Parathyroid adenoma (tissue), 2 donors: ENCODE measurements at regions not wholly inside any gene's neighbourhood (a gene's known extent, or its start where the extent isn't known, plus 50 kb on each side); places are given as distances from the start of the nearest gene placed in this dataset.

Experiments
- H2AFZ ChIP-seq: fragments of 300-600 bp; sonication (generic); one replicate; pipeline ENCODE4 v1.7.0; 2017; ENCODE audit warnings: antibody characterized with exemption, mild to moderate bottlenecking
- H3K27ac ChIP-seq: fragments of 300-600 bp; sonication (generic); one replicate; pipeline ENCODE4 v1.7.0; 2017
- H3K27me3 ChIP-seq: fragments of 300-600 bp; sonication (generic); one replicate; pipeline ENCODE4 v1.7.0; 2017; ENCODE audit warnings: low read length; ENCODE audit not compliant: control insufficient read depth, insufficient read depth
- H3K36me3 ChIP-seq: fragments of 300-600 bp; sonication (generic); one replicate; pipeline ENCODE4 v1.7.0; 2017; ENCODE audit warnings: low read length; ENCODE audit not compliant: control insufficient read depth, insufficient read depth
- H3K4me1 ChIP-seq: fragments of 300-600 bp; sonication (generic); one replicate; pipeline ENCODE4 v1.7.0; 2017; ENCODE audit warnings: control low read depth
- H3K4me2 ChIP-seq: fragments of 300-600 bp; sonication (generic); one replicate; pipeline ENCODE4 v1.7.0; 2017; ENCODE audit warnings: low read length
- H3K4me3 ChIP-seq: fragments of 300-600 bp; sonication (generic); one replicate; pipeline ENCODE4 v1.7.0; 2017; ENCODE audit warnings: low read depth, low read length
- H3K79me2 ChIP-seq: fragments of 300-600 bp; sonication (generic); one replicate; pipeline ENCODE4 v1.7.0; 2017; ENCODE audit warnings: control low read depth
- H3K9ac ChIP-seq: fragments of 300-600 bp; sonication (generic); one replicate; pipeline ENCODE4 v1.7.0; 2017; ENCODE audit warnings: mild to moderate bottlenecking
- H3K9me3 ChIP-seq: fragments of 300-600 bp; sonication (generic); one replicate; pipeline ENCODE4 v1.7.0; 2017; ENCODE audit warnings: low read length; ENCODE audit not compliant: control insufficient read depth
- TF ChIP-seq, protein P1 (sequence below): fragments of 300-600 bp; sonication (generic); IDR thresholded peaks from one replicate; pipeline ENCODE4 v1.7.0; 2017; ENCODE audit warnings: antibody characterized with exemption, mild to moderate bottlenecking
- donor health status: primary hyperparathyroidism.

DNA sequence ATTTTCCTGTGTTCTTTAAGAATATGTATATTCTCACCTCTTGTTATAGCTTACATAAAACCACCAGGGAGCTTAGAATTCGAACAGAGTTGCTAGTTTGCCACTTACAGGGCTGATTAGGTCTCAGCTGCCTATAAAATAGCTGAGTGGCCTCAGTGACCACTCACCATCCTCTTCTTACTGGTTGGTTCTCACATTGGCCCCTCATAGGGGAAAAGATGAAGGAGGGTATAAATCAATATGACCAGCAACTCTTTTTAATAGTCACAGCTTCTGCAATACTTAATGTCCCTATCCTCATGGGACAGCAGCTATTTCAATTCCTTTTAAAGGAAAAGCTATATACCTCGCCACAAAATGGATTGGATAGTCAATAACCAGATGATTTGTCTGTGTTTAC is 199.4 kb upstream of the CDH20 start:
- Histone ChIP-seq H3K9ac (no peak overlapping the region), H3K79me2 (no peaks in the 10 kb centered on the region), H2AFZ (no peak overlapping the region), H3K36me3 (no peaks in the 10 kb centered on the region), H3K4me3 (no peak overlapping the region), H3K9me3 (no peaks in the 10 kb centered on the region), H3K27ac (no peak overlapping the region), H3K4me2 (no peak overlapping the region), H3K27me3 (no peaks in the 10 kb centered on the region), H3K4me1 (no peaks in the 10 kb centered on the region)
- TF ChIP-seq, protein P1, sequence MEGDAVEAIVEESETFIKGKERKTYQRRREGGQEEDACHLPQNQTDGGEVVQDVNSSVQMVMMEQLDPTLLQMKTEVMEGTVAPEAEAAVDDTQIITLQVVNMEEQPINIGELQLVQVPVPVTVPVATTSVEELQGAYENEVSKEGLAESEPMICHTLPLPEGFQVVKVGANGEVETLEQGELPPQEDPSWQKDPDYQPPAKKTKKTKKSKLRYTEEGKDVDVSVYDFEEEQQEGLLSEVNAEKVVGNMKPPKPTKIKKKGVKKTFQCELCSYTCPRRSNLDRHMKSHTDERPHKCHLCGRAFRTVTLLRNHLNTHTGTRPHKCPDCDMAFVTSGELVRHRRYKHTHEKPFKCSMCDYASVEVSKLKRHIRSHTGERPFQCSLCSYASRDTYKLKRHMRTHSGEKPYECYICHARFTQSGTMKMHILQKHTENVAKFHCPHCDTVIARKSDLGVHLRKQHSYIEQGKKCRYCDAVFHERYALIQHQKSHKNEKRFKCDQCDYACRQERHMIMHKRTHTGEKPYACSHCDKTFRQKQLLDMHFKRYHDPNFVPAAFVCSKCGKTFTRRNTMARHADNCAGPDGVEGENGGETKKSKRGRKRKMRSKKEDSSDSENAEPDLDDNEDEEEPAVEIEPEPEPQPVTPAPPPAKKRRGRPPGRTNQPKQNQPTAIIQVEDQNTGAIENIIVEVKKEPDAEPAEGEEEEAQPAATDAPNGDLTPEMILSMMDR, result no peak

DNA sequence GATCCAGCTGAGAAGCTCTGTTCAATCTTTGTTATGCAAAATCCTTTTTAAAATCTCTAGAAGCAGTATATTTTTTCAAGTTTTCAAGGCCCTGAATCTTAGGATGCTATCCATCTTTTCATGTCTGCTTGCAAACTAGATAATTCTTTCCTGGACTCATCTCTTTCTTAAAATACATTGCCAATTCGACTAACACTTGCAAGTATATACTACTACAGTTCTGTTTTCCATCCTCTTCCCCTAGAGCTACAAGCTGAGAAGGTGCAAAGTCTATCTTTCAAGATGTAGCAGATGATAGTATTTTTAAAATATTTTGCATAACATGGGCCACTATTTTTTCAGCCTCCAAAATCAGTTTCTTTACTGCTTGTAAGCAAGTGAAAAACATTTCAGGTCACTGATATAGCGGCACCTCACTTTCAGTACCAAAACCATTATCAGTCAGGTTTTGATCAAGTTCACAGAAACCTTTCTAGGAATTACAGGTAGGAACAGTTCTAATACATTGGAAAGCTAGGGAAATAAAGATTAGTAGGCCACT is 196.4 kb upstream of the CDH20 start:
- Histone ChIP-seq H3K27ac (no peak overlapping the region), H3K4me3 (no peak overlapping the region), H3K4me2 (no peak overlapping the region), H3K4me1 (no peaks in the 10 kb centered on the region), H2AFZ (no peak overlapping the region), H3K9ac (no peak overlapping the region), H3K9me3 (no peaks in the 10 kb centered on the region), H3K79me2 (no peaks in the 10 kb centered on the region), H3K27me3 (no peaks in the 10 kb centered on the region), H3K36me3 (no peaks in the 10 kb centered on the region)
- TF ChIP-seq, protein P1, result no peak

DNA sequence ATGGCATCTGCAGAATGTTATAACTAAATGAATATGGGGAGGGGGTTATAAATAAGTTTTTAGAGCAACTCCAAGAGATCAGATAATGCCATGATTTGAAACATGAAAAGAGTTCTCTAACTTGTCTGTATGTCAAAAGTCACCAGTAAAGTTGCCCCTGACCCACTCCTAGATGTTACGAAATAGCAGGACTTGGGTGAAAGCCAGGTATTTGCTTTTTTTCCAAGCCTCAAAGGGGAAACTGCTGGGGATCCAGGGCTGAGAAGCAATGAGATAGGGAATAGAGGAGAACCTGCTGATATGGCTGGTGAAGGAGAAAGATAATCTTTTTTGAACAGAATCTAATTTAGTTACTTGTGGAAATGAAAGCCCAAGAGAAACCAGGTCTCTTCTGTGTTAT is 191.5 kb upstream of the CDH20 start:
- H3K79me2 ChIP-seq, result no peaks in the 10 kb centered on the region
- no peaks in the 10 kb centered on the region for H3K4me1 ChIP-seq
- H3K4me2 ChIP-seq, result no peak overlapping the region
- H3K9me3 ChIP-seq, result no peaks in the 10 kb centered on the region
- no peaks in the 10 kb centered on the region for H3K36me3 ChIP-seq
- no peak overlapping the region for H3K9ac ChIP-seq
- H3K27me3 ChIP-seq, result no peaks in the 10 kb centered on the region
- H2AFZ ChIP-seq, result no peak overlapping the region
- TF ChIP-seq, protein P1, result no peak
- no peak overlapping the region for H3K27ac ChIP-seq
- H3K4me3 ChIP-seq, result no peak overlapping the region

DNA sequence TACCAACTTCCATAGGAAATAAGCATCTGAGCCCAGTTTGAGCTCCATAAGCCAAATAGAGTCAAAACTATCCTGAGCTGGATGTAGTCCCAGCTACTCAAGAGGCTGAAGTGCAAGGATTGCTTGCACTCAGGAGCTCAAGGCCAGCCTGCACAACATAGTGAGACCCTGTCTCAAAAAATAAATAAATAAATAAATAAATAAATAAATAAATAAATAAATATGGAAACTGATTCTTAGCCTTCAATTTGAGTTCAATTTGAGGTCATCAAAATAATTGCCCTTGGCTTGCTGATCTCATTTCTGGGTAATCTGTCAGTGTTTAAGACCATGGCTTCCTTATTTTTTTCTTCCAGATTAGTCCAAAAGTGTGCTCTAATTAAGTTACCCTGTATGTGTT is 184.9 kb upstream of the CDH20 start:
- no peaks in the 10 kb centered on the region for H3K79me2 ChIP-seq
- no peaks in the 10 kb centered on the region for H3K36me3 ChIP-seq
- no peak overlapping the region for H3K4me3 ChIP-seq
- H3K9ac ChIP-seq, result no peak overlapping the region
- H3K4me2 ChIP-seq, result no peak overlapping the region
- no peaks in the 10 kb centered on the region for H3K27me3 ChIP-seq
- H3K4me1 ChIP-seq, result no peaks in the 10 kb centered on the region
- H2AFZ ChIP-seq, result no peak overlapping the region
- no peaks in the 10 kb centered on the region for H3K9me3 ChIP-seq
- TF ChIP-seq, protein P1, result no peak
- no peak overlapping the region for H3K27ac ChIP-seq

DNA sequence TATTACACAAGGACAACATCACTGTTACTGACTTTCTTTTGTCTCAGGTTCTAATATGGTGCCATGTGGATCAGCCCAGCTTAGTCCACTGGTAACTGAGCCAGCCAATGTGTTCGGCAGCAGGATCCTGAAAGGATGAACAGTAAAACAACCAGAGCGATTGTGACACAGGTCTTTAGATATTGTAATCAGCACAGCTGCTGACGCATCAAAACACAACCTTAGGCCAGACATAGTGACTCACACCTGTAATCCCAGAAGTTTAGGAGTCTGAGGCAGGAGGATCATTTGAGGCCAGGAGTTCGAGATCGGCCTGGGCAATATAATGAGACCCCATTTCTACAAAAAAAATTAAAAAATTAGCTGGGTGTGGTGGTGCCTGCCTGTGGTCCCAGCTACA is 183.4 kb upstream of the CDH20 start:
- Histone ChIP-seq H2AFZ (no peak overlapping the region), H3K4me2 (no peak overlapping the region), H3K27ac (no peak overlapping the region), H3K9ac (no peak overlapping the region), H3K79me2 (no peaks in the 10 kb centered on the region), H3K27me3 (no peaks in the 10 kb centered on the region), H3K9me3 (no peaks in the 10 kb centered on the region), H3K36me3 (no peaks in the 10 kb centered on the region), H3K4me1 (no peaks in the 10 kb centered on the region), H3K4me3 (no peak overlapping the region)
- TF ChIP-seq, protein P1, result no peak
